GM21717 (cell line): ENCODE measurements at regions not wholly inside any gene's neighbourhood (a gene's known extent, or its start where the extent isn't known, plus 50 kb on each side); places are given as distances from the start of the nearest gene placed in this dataset.

Experiments used
- ATAC-seq: cut with Tn5 transposase; IDR thresholded peaks from one replicate; pipeline ENCODE4 v1.9.1; 2021; ENCODE audit warnings: mild to moderate bottlenecking, moderate library complexity; ENCODE audit not compliant: unreplicated experiment

DNA sequence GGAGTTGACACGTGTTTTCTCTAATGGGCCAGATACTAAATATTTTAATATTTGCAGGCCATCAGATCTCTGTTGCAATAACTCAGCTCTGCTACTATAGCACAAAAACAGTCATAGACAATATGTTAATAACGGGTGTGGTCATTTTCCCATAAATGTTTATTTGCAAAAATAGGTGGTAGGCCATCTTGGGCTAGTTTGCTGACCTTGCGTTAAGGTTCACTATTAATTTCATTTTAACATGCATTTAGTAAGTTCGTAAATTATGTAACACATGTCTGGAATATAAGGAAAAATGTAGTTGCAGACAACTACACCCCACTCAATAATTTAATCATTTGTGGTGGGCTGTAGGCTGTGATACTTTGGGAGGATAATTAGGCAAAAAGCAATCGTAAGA is 577.8 kb downstream of the PKHD1 start:
- ATAC-seq, result no peak

DNA sequence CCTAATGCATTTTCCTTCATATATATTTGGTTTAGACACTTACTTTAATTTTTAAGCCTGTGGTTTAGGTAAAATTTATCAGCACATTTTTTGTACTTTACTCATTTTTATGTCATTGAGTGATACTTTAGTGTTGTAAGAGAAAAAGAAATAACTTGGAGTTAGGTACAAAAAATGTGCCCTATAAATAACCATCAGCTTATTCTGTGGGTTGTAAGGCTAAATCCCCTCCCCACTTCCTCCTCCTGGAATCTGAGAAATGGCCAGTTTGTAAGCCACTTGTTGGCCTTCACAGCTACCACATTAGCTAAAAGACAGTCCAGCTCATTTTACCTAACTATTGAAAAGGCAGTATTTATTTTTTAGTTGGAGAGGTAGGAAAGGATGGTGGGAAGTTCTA is 576.3 kb downstream of the PKHD1 start:
- no peak for ATAC-seq

DNA sequence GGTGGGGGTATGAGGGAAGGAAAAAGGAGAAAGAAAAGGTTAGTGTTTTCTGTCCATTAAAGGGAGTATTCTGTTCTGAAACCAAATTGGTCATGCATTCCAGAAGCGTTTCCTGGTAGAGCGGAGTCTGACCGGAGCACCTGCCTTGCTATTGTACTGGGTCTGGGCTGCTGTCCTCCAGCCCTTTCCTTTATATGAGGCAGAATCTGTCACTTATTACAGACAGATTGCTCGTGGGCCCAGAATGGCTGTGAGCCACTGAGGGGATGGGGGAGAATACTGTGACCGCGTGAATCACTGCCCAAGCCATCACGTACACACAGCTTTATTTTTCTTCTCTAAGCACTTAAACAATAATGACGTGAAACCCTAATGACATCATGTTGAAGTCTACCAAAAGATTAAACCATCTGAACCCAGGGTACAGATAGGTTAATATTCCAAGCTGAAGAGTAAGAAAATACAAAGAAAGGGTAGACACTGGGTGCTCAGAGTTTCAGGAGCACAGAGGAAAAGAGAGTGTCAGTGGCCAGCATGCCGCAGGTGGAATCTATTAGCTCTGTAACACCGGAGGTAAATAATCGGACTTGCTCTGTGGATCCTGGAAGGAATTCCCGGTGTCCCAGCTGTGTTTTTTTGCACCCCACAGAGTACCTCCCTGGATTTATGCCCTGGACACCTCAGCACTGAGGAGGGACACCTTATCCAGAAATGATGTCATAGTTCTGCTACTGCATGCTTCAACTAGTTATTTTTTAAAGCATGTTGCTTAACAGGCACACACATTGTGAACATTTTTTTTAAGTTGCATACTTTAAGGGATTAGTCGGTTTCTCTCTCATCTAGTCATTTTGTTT is 573.3 kb downstream of the PKHD1 start:
- no peak for ATAC-seq

DNA sequence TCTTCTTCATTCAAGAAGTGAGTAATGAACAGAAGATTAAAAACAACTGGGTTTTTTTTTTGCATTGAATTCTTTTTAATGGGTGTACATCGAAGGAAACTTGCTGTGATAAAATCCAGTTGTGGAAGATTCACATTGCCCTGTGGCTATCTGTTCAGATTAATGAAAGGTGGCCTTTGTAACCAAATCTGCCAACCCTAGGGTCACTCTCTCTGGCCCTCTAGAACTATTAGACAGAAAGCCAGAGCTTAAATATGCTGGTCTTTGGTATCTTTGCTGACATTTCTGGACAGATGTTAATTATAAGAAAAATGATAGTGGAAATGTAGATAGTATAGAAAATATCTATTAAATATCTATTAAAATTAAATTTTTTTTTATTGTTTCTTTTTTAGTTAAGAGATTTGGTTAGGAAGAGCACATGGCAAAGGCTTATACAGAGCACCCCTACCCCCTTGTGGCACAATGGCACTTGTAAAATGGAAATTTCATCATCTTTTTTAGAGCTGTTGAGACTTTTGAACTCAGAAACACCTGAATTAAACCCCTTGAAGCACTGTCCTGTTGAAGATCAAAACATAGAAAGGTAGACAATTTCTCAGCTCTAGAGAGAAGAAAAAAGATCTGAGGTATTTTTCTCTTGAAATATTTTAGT is 572.5 kb downstream of the PKHD1 start:
- no peak for ATAC-seq

DNA sequence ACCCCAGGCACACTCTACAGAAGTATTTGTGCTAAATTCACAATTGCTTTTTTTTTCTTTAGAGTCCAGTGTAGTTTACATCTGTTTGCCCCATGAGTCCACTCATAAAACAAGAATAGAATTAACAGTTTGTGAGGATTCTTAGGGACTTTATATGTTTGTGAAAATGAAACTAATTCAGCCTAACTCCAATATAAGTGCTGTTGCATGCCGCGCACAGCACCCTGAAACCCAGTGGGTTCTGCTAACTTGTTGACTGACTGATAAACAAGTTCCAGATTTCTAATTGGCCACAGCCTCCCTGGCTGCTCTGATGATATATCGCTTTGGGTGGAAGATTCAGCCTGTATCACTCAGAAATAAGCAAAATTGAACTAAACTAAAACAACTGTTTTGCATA is 561.4 kb downstream of the PKHD1 start:
- no peak for ATAC-seq

DNA sequence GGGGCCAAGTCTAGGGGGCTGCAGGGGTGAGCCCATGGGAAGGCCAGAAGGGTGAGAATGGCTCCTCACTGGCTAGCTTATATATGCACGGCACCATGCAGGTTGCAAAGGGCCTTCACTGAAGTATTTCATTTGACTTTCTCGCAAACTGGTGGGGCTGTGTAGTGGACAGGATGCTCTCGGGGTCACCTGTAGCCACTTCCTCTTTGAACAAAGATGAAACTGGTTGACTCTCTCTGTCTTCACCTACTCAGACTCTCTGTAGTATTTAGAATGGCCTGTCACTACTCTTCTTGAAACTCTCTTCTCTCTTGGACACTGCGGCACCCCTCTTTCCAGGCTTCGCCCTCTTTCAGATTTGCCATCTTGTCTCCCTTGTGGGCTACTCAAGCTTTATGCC is 560.5 kb downstream of the PKHD1 start:
- no peak for ATAC-seq

DNA sequence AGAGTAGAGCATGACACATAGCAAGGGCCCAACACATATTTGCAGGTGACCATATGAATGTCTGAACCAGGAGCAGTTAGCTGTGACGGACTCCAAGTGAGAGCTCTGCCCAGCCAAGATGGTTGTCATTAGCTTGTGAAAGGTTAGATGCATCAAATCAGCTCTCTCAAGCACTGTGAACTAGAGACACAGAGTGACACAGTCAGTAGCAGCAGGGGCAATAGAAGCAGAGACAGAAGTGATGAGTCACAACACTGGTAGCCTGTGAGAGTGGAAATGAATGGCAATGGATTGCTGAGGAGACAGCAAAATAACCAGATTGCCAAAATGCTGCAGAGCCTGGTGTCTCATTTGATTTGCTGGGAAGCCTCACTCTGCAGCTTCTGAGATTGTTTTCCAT is 558.9 kb downstream of the PKHD1 start:
- ATAC-seq, result no peak

DNA sequence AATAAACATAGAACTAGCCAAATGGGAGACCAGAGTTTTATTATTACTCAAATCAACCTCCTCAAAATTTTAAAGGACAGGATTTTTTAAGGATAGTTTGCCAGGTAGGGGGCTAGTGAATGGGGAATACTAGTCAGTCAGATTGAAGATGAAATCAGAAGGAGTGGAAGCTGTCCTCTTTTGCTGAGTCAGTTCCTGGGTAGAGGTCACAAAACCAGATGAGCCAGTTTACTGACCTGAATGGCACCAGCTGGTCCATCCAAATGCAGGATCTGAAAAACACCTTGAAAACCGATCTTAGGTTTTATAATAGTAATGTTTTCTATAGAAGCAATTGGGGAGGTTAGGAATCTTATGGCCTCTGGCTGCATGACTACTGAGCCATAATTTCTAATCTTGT is 558.2 kb downstream of the PKHD1 start:
- no peak for ATAC-seq

DNA sequence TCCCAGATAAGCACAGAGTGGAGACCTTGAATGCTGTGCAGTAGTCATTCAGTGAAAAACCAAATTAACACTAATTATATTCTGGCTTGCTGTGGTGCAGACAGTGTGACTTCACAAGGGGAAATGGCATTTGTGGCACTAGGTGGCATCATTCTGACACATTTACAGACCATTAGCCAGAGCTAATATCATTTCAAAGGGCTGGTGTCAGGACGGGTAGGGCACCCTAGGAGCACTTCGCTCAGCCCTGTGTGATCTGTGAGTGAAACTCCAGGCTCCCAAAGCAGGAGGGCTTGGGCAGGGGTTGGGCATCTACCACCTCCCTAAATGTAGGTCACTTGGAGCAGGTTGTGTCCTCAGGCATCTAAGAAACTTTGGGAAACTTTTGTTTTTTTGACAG is 555.8 kb downstream of the PKHD1 start:
- no peak for ATAC-seq

DNA sequence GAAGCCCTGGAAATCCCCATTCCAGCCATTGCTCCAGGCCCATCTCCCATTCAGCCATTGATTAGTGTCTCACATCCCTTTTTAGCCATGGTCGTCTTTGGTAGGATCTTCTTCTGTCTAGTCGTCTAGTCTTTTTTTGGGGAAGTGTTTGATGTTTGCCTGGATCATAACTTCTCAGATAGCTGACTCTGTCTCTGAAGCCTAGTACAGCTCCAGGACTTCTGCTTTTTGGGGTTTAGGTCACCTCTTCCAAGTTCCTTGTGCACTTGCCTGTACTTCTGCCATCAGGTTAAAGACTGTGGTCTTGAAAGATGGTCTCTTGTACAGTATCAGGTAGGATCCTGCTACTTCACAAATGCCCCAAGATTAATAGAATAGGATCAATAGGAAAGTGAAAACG is 553.5 kb downstream of the PKHD1 start:
- no peak for ATAC-seq

DNA sequence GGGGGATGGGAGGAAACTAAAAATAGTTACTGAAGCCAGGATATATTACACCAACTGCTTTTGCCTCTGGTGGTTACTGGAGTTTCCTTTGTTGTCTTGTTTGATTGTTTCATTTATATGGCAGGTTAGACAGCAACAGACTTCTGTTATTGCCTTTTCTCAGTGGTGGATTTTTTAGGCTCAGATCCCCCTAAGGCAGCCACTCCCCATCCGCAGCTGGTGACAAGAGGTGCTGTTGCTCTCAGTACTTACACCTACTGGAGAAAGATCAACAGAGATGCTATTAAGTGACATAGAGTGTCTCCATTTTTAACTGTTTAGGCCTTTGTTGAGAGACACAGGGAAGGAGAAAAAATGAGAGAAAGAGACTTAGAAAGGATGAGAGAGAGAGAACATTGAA is 552.1 kb downstream of the PKHD1 start:
- ATAC-seq, result no peak

DNA sequence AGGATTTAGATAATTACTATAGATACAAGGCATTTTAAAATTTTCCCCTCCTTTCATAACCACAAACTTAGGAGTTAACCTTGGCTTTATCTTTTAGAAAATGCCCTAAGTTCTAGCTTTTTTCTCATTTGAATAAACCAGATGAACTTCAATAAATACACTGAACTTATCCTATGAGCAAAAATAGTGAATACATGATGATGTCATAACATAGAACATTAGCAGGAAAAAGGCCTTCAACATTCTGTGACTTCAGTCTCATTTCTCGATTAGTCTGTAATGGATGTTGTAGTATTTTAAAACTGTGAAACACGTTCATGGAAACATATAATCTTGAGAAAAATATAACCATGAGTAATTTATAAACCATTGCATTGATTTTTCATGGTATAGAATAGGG is 550.7 kb downstream of the PKHD1 start:
- no peak for ATAC-seq

DNA sequence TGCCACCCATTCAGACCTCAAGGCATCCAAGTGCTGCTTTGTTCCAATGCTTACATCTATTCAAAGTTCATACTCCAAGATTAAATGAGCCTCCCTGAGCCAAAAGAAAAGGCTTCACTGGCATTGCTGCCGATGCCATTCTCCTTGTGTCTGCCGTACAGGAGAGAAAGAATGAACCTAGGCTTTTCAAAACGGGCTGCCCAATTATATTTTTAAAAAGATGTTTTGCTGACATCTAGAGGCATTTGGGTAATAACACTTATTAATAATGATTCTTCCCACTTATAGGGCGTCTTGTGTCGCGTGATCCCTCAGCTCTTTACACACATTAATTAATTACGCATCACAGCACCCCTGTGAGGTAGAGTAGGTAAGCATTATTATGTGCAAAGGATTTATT is 545.6 kb downstream of the PKHD1 start:
- ATAC-seq, result no peak

DNA sequence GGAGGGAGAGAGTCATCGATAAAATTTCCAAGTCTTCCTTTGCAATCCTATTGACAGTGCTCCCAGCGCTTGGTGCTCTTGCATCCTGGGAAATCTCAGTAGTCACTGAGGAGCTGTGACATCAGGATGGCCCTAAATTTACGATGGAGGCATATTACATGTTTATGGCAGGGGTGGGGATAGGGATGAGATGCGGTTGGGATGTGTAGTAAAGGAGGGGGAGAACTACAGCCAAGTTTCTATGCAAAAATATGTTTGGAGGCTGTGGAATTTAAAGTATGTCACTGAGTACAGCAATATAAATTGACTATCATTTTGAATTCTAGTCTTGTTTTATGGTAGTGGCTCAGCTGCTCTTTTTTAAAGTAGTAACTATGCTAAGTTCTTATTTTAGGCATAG is 544.9 kb downstream of the PKHD1 start:
- no peak for ATAC-seq

DNA sequence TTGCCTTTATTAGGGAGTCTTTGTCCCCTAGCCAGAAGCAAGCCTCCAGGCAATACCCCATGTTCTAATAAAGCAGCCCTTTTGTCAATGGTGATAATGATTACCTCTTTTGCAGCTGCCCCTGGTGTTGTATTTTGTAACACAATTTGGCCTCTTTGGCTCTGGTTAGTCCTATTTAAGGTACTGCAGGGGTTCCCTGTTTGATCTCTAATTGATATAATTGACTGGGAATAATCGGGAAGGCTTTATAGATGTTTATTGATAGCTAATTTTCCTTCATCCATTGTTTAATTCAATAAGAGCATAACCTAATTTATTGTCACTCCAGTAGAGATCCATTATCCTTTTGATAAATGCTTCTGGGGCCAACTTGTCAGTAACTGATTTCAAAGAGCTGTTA is 537.2 kb downstream of the PKHD1 start:
- no peak for ATAC-seq

DNA sequence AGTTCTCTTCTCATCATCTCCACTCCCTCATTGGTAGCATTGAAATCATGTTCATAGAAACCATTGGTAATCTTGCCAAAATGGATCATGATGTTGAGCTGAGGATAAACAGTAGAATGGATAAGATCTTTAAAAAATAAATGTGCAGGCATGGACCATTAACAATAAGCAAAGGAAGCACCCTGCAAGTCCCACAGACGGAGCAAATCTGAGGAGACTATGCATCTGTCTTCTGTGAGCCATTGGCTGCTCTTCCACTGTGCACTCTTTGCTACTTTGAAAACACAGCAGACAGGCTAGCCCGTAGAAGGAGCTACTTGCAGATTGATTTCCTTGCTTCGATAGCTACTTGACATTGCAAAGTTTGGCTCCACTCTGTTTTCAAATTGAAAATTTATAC is 535.0 kb downstream of the PKHD1 start:
- no peak for ATAC-seq

DNA sequence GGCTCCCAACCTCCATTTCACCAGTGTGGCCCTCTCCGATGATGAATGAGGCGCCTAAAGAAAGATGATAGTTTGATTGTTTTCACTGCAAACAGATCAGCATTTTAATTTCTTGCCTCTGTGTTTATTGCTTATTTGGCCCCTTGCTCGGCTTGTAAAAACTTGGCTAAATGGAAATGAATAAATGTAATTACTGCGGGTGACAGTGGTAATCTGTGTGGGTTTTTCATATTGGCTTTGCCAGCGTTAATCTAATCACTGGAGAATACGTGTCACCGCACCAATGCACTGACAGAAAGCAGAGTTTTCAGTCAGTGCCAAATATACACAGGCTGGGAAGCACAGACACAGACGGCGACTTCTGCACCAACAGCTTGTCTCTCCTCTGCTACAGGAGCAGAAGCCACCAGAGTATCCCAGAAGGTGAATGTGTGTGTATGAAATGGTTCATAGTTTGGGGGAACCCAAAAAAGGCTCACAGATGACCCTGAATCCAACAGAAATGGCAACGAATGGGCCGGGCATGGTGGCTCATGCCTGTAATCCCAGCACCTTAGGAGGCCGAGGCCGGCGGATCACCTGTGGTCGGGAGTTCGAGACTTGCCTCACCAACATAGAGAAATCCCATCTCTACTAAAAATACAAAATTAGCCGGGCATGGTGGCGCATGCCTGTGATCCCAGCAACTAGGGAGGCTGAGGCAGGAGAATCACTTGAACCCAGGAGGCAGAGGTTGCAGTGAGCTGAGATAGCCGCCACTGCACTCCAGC is 534.0 kb downstream of the PKHD1 start:
- no peak for ATAC-seq

DNA sequence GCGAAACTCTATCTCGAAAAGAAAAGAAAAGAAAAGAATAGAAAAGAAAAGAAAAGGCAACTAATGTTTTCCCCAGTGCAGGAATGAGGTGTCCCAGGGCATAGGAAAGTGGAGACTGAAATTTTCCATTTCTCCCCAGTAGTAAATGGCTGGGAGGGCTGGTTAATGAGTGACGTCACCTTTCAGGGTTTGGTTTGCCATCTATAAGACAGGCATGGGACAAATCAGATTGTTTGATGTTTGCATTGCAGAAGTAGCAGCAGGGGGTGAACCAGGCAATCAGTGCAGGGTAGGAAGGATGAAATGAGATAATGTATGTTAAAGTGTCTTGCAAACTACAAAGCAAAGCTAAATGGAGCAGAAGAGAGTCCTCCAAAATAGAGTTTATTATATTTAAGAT is 533.4 kb downstream of the PKHD1 start:
- no peak for ATAC-seq

DNA sequence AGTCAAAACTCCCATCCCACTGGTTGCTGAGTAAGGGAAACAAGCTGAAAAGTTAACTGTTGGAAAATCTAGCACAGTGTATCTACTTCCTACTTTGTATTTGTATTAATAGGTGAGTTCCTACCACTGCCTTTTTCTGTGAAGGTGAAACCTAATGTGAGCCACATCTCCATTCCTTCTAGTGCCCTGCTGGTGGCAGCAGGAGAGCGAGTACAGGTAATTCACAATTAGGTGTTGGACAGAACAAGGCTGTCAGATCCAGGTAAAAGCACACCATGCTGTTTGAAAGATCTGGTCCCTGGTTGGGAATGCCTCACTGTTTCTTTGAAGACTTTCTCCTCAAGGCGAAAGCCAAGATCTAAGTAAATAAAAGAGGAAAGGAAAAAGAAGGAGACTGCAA is 528.4 kb downstream of the PKHD1 start:
- no peak for ATAC-seq

DNA sequence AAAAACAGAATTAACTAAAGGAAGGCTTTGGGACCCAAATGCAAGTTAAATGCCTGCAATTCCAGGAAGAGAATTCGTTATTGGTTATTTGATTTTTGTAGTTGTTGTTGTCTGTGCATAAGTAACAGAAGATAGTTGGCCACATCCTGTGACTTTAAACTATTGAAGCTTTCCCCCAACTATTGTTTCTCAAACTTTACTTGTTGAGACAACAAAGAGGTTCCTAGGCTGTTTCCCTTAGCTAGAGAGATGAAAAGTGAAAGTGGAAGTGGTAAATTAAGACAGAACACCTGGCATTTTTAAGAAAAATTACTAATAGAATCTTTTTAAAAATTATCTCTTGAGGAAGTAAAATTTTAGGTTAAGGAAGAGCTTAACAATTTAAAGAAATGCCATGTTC is 525.2 kb downstream of the PKHD1 start:
- peak; percentile 89 for ATAC-seq
